SJSA1 (cell line): ENCODE measurements at regions not wholly inside any gene's neighbourhood (a gene's known extent, or its start where the extent isn't known, plus 50 kb on each side); places are given as distances from the start of the nearest gene placed in this dataset.

Source experiments
- DNase-seq, 2 experiments: peaks; one replicate each; pipeline ENCODE4 v3.0.0-alpha.2; 2015 to 2020; ENCODE audit warnings: low spot score in 2 of 2, low read depth in 1 of 2
- H3K27ac ChIP-seq: fragments of 250-450 bp; sonication (Bioruptor Pico); 2 replicates; pipeline ENCODE4 v1.5.1; 2020; ENCODE audit warnings: mild to moderate bottlenecking, moderate library complexity
- H3K27me3 ChIP-seq: fragments of 250-450 bp; sonication (Bioruptor Pico); replicated peaks from 2 replicates; pipeline ENCODE4 v1.5.1; 2020; ENCODE audit warnings: mild to moderate bottlenecking, moderate library complexity
- H3K36me3 ChIP-seq: fragments of 250-450 bp; sonication (Bioruptor Pico); 2 replicates; pipeline ENCODE4 v1.5.1; 2020; ENCODE audit warnings: mild to moderate bottlenecking
- H3K4me1 ChIP-seq: fragments of 250-450 bp; sonication (Bioruptor Pico); replicated peaks from 2 replicates; pipeline ENCODE4 v1.6.1; 2021; ENCODE audit warnings: mild to moderate bottlenecking
- H3K4me3 ChIP-seq: fragments of 250-450 bp; sonication (Bioruptor Pico); 2 replicates; pipeline ENCODE4 v1.5.1; 2020; ENCODE audit warnings: mild to moderate bottlenecking
- H3K9me3 ChIP-seq: fragments of 250-450 bp; sonication (Bioruptor Pico); replicated peaks from 2 replicates; pipeline ENCODE4 v1.5.1; 2020; ENCODE audit warnings: mild to moderate bottlenecking

DNA sequence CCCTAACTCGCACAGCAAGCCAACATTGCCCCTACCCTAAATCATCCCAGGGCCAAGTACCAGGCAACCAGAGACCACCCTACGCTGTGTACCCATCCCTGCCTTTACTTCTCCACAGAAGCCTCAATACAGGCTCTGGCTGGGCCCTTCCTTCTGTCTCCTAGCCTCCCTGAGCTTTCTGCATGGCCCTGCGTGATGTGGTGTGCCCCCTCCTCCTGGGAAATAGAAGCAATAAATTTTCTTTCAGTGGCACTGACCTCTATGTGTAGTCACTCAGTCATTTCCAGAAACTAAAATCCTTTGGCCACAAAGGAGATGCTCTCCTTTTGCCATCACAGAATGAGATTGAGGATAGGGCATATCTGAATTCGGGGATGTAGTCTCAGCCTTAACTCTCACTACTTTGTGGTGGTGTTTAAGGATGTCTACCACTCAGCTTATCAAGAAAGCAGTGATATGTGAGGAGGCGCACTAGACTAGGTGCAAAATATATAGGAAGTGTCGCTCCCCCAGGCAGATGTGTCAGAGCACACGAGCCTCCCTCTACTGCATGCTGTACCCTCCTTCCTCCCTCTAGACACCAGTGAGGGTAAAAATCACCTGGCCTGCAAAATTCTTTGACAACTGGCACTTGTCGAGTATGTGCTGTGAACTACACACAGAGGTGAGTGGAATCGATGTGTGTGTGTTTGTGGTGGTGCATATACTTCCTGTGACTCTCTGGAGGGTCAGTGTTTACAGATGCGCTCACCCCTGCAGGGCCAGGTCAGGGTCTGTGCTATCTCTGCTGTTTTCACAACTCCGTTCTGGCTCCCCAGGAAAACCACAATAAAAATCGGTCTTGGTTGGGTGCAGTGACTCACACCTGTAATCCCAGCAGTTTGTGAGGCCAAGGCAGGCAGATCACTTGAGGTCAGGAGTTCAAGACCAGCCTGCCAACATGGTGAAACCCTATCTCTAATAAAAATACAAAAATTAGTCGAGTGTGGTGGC, 825.9 kb upstream of the IGFBP3 start:
- Histone ChIP-seq H3K27me3 (no peaks in the 10 kb centered on the region), H3K4me1 (peaks cover 33% of the 10 kb centered on the region), H3K27ac (no peak overlapping the region), H3K9me3 (no peaks in the 10 kb centered on the region), H3K36me3 (no peaks in the 10 kb centered on the region), H3K4me3 (no peak overlapping the region)
- DNase-seq: no peak

DNA sequence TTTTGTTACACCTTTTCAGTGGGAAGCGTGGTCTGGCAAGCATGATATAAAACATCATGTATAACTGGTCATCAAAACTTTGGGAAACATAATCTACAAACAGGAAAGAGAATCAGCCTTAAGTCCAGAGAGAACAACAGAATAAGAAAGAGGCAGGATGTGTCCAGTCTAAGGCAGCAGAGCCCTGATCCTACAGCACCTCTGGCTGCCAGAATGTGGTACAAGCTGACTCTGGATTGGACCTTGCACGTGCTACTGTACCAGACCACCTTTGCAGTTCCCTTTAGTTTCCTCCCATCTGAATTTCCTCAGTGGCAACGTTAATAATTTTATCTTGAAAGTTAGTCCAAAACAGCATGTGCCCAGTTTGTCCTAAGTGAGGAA, 824.6 kb upstream of the IGFBP3 start:
- Histone ChIP-seq H3K4me3 (no peak overlapping the region), H3K27me3 (no peaks in the 10 kb centered on the region), H3K27ac (no peak overlapping the region), H3K4me1 (peaks cover 33% of the 10 kb centered on the region), H3K9me3 (no peaks in the 10 kb centered on the region), H3K36me3 (no peaks in the 10 kb centered on the region)
- DNase-seq: no peak

DNA sequence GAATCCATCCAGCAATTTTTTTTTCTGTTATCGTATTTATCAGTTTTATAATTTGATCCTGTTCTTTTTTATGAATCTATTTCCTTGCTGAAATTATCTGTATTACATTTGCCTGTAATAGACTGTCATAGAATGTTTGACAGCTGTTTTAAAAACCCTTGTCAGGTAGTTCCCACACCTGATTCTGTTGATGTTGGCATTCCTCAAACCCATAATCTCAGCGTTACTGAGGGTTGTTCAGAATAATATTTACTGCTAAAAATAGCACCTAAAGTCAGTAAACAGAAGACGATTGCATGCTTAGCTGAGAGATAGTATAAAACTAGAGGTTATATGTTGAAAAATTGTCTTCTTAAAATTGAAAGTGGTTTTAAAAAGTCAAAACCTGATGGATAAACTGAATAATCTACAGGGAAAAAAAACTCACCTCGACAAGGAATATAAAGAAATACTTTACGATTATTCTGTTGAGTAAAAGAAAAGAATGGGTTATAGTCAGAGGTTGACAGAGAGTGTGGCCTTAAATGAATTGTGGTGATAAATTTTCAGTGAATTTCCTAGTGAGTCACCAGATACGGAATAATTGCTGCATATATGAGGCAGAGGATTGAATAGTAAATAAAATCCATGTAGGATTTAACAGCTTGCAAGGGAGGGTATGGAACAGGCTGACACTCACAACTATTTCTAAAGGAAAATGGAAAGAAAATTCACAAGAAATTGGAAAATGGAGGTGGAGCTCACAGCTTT, 824.1 kb upstream of the IGFBP3 start:
- Histone ChIP-seq H3K9me3 (no peaks in the 10 kb centered on the region), H3K4me3 (no peak overlapping the region), H3K36me3 (no peaks in the 10 kb centered on the region), H3K27ac (no peak overlapping the region), H3K27me3 (no peaks in the 10 kb centered on the region), H3K4me1 (peaks cover 33% of the 10 kb centered on the region)
- no peak for DNase-seq

DNA sequence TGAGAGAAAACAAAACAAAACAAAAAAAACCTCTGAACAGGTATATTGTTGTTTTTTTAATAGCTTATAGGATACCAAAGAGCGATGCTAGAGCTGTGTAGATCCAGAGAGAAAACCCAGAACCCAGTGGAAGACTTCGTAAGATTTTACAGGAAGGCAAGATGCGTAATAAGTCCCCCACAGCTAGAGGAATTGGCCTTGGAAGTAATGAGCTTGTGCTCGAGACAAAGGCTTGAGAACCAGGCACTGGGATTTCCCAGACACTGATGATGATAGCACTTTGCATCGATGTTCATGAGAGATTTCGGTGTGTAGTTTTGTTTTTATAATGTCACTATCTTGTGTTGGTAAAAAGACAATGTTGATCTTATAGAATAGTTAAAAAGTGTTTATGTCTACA, 821.5 kb upstream of the IGFBP3 start:
- Histone ChIP-seq H3K27ac (no peak overlapping the region), H3K27me3 (no peaks in the 10 kb centered on the region), H3K4me1 (peaks cover 21% of the 10 kb centered on the region), H3K4me3 (no peak overlapping the region), H3K9me3 (no peaks in the 10 kb centered on the region), H3K36me3 (no peaks in the 10 kb centered on the region)
- DNase-seq: no peak

DNA sequence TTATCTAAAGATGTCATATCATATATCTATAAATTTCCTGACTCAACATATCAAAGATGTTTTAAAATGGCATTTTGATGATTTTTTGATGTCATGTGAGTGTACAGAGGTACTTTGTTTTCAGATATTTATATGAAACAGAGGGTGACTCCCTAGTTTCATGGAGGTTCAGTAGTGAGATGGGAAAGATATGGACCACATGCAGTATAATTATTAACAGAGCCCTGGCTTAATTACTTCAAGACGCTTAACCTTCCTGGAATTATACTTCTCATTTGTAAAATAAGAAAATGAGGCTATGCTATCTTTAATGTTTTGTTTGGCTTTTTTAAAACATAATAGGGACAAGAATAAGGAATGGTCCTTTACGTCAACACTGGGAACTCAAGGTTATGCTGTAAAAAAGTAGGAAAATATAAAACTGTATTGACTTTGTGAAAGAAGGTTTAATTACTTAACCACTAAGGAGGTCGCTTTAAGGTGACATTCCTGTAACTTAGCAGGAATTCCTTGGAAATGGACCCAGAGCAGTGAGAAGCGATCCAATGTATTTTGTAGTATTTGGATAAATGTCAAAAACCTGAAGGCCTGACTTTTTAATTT, 821.0 kb upstream of the IGFBP3 start:
- no peaks in the 10 kb centered on the region for H3K36me3 ChIP-seq
- no peaks in the 10 kb centered on the region for H3K27me3 ChIP-seq
- no peaks in the 10 kb centered on the region for H3K9me3 ChIP-seq
- DNase-seq: no peak
- no peak overlapping the region for H3K4me3 ChIP-seq
- peaks cover 17% of the 10 kb centered on the region for H3K4me1 ChIP-seq
- no peak overlapping the region for H3K27ac ChIP-seq

DNA sequence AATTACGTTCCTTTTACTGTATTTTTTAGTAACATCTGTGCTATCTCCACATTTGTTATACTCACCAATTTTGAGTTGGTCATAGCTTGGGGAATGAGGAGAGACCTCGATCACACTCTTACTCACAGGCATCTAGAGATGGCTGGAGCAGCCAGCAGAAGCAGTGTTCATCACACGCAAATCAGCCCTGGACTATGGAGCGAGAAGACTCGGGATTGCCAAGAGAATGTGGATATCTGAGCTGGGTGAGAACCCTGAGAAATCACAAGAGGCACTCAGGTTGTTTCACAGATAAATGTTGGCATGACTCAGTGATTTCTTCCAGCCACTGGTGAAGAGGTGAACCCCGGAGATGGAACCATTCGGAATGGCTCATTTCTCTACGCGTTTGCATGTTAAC, 820.1 kb upstream of the IGFBP3 start:
- no peaks in the 10 kb centered on the region for H3K36me3 ChIP-seq
- H3K9me3 ChIP-seq: no peaks in the 10 kb centered on the region
- peaks cover 15% of the 10 kb centered on the region for H3K4me1 ChIP-seq
- no peak for DNase-seq
- H3K4me3 ChIP-seq: no peak overlapping the region
- H3K27ac ChIP-seq: no peak overlapping the region
- H3K27me3 ChIP-seq: no peaks in the 10 kb centered on the region

DNA sequence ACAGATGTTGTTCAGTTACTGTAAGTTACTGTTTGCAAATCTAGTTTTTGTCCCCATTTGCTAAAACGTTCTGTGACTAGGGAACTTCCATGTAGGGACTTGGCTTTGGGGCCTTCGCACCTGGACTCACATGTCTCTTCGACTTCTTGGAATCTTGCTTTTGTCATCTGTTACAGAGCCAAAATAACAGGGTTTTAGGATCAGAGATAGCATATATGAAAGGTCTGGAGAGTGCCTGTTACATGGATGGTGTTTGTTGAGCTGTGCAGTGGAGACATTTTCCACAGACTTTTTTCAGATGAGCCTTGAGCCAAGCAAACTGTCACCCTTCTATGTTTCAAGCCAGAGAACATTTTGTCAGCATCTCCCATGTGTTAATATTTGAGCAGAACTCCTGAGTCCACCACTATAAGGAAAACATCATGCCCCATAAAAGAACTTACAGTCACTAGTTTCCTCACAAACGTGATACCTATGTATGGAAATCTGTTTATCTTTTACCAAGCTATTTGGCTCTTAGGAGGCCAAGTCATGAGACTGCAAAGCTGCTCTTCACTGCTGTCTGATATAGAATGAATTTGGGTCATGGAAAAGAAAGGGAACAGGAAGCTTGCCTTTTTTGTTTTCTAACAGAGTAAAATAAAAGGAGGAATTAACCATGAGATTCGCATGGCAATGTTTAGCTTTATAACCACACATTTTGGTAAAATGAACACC, 818.6 kb upstream of the IGFBP3 start:
- peaks cover 6% of the 10 kb centered on the region for H3K4me1 ChIP-seq
- no peaks in the 10 kb centered on the region for H3K27me3 ChIP-seq
- H3K36me3 ChIP-seq: no peaks in the 10 kb centered on the region
- DNase-seq: no peak
- H3K27ac ChIP-seq: no peak overlapping the region
- no peaks in the 10 kb centered on the region for H3K9me3 ChIP-seq
- H3K4me3 ChIP-seq: no peak overlapping the region

DNA sequence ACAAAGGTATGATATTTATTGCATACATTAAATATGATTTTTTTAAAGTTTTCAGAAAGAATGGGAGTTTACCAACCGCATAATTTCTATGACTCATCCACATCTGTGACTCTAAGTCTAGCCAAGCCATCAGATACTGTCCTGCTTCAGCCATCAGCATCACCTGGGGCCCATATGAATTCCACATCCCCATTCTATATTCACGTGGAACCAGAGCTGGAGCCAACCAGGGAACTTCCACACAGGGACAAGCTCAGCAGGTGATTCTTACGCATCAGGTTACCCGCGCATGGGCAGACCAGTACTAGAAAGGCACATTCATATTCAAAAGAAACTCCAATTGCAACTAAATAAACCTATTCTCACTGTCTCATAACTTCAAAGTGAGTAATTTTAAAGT, 817.7 kb upstream of the IGFBP3 start:
- DNase-seq: no peak
- Histone ChIP-seq H3K36me3 (no peaks in the 10 kb centered on the region), H3K4me1 (peaks cover 6% of the 10 kb centered on the region), H3K9me3 (no peaks in the 10 kb centered on the region), H3K4me3 (no peak overlapping the region), H3K27me3 (no peaks in the 10 kb centered on the region), H3K27ac (no peak overlapping the region)

DNA sequence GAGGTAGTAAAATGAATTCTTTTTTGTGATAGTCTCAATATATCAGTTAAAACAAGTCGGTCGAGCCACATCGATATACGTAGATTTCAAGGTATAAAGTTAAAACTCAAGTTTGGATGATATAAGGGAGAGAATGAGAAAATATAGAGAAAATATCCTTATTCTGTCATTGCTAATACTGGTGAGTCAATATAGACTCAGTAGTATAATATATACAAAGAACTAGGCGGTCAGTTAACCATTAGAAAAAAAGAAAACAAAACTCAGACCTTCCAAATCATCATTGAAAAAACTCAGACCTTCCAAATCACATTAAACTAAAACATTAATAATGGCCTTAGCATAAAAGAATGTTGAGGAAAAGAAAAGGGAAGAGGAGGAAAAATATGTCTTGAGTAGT, 817.1 kb upstream of the IGFBP3 start:
- H3K4me1 ChIP-seq: peaks cover 6% of the 10 kb centered on the region

DNA sequence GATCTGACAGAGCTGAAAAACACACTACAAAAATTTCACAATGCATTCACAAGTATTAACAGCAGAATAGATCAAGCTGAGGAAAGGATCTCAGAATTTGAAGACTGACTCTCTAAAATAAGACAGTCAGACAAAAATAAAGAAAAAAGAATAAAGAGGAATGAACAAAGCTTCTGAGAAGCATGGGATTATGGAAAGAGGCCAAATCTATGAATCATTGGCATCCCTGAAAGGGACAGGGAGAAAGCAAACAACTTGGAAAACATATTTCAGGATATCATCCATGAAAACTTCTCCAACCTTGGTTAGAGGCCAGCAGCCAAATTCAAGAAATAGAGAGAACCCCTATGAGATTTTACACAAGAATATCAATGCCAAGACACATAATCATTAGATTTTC, 804.8 kb upstream of the IGFBP3 start:
- H3K36me3 ChIP-seq: no peaks in the 10 kb centered on the region
- H3K27ac ChIP-seq: no peak overlapping the region
- no peak for DNase-seq
- H3K9me3 ChIP-seq: no peaks in the 10 kb centered on the region
- H3K4me3 ChIP-seq: no peak overlapping the region
- no peaks in the 10 kb centered on the region for H3K27me3 ChIP-seq
- no peaks in the 10 kb centered on the region for H3K4me1 ChIP-seq

More for the DNA sequence above, 817.1 kb upstream of the IGFBP3 start:
- no peak for DNase-seq
- Histone ChIP-seq H3K27ac (no peak overlapping the region), H3K36me3 (no peaks in the 10 kb centered on the region), H3K4me3 (no peak overlapping the region), H3K9me3 (no peaks in the 10 kb centered on the region), H3K27me3 (no peaks in the 10 kb centered on the region)

DNA sequence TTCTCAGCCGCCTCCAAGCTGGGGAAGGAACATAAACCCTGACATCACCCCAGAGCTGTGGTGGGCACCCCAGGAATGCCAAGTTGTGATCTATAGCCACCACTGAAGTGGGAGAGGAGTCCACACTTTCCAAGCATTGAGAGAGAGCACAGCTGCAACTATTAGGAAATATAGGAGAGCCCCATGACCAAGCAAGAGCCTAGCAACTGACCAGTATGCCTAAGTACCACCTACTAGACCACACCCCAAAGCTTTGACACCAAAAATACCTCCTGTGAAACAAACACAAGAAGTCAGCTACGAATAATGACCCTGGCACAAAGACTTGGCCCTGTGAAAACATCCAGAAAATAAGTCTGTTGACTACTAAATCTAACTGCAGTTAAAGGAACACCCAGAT, 804.1 kb upstream of the IGFBP3 start:
- H3K4me3 ChIP-seq: no peak overlapping the region
- no peaks in the 10 kb centered on the region for H3K36me3 ChIP-seq
- H3K9me3 ChIP-seq: no peaks in the 10 kb centered on the region
- no peak for DNase-seq
- H3K4me1 ChIP-seq: no peaks in the 10 kb centered on the region
- no peak overlapping the region for H3K27ac ChIP-seq
- no peaks in the 10 kb centered on the region for H3K27me3 ChIP-seq

DNA sequence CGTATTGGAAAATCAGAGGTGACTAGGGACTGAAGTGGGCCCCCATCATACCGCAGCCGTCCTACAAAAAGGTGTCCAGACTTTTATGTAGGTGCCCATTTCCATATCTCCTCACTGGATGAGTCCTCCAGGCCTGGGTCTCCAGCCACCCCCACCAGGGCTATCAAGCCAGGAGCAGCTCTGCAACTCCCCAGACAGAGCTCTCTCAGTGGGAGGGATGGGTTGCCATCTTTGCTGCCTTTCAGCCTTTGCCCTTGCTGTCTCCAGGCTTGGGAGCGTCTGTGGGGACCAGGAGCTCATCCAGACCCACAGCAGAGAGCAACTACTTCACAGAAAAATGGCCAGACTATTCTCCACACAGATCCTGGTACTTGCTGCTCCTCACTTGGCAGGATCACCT, 802.7 kb upstream of the IGFBP3 start:
- H3K36me3 ChIP-seq: no peaks in the 10 kb centered on the region

DNA sequence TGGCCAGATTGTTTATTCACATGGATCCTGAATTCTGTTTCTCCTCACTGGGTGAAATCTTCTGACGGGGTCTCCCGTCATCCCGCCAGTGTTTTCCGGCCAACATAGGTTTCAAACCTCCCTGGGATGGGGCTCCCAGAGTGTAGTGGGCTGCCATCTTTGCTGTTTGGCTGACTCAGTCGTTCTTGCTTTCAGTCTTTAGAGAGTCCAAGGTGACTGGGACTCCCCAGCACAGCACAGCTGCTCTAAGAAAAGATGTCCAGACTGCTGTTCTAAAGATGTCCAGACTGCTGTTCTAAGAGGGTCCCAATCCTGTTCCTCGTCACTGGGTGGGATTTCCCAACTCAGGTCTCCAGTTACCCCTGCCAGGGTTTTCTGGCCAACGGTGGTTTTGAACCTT, 801.9 kb upstream of the IGFBP3 start:
- no peaks in the 10 kb centered on the region for H3K9me3 ChIP-seq
- no peaks in the 10 kb centered on the region for H3K36me3 ChIP-seq
- no peaks in the 10 kb centered on the region for H3K27me3 ChIP-seq
- no peaks in the 10 kb centered on the region; the same call in 1 of the 2 replicates for H3K4me1 ChIP-seq
- no peak for DNase-seq
- H3K4me3 ChIP-seq: no peak overlapping the region
- no peak overlapping the region for H3K27ac ChIP-seq

More for the DNA sequence above, 802.7 kb upstream of the IGFBP3 start:
- Histone ChIP-seq H3K27ac (no peak overlapping the region), H3K9me3 (no peaks in the 10 kb centered on the region), H3K4me1 (no peaks in the 10 kb centered on the region; the same call in 1 of the 2 replicates), H3K27me3 (no peaks in the 10 kb centered on the region), H3K4me3 (no peak overlapping the region)
- no peak for DNase-seq
